A673 (cell line): ENCODE measurements at regions not wholly inside any gene's neighbourhood (a gene's known extent, or its start where the extent isn't known, plus 50 kb on each side); places are given as distances from the start of the nearest gene placed in this dataset.

Experiments
- EZH2 ChIP-seq: fragments of 200-600 bp; sonication (generic); IDR thresholded peaks from 2 replicates; pipeline ENCODE4 v1.6.1; 2017; ENCODE audit warnings: borderline replicate concordance, low read depth, mild to moderate bottlenecking, mixed read lengths, antibody characterized with exemption, low read length; ENCODE audit not compliant: poor library complexity, severe bottlenecking
- TF ChIP-seq, protein P1 (sequence below): fragments of 300-800, 200-600 bp; sonication (generic); conservative IDR thresholded peaks from 2 replicates; pipeline ENCODE4 v1.5.1; 2017; ENCODE audit warnings: low read depth, mild to moderate bottlenecking, antibody characterized with exemption, low read length, moderate library complexity, mixed read lengths

DNA sequence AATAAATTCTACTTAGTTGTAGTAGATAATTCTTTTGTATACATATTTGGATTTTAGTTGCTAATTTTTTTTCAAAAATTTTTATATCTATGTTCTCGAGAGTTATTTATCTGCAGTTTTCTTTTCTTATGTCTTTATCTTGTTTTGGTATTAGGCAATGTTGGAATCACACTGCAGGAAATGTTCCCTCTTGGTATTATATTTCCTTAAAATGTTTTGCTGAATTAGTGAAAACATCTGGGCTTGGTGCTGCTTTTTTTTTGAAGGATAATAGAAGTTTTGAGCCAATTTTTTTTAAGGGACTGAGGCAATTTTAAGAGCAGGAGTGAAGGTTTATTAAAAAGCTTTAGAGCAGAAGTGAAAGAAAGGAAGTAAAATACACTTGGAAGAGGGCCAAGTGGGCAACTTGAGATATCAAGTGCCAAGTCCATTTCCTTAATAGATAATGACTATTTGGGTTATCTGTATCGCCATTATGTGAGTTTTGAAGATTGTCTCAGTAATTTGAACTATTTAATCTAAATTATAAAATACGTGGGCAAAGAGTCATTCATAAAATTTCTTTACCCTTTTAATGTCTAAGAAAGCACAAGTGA lies 1390.1 kb upstream of the CDH8 start:
- TF ChIP-seq, protein P1, sequence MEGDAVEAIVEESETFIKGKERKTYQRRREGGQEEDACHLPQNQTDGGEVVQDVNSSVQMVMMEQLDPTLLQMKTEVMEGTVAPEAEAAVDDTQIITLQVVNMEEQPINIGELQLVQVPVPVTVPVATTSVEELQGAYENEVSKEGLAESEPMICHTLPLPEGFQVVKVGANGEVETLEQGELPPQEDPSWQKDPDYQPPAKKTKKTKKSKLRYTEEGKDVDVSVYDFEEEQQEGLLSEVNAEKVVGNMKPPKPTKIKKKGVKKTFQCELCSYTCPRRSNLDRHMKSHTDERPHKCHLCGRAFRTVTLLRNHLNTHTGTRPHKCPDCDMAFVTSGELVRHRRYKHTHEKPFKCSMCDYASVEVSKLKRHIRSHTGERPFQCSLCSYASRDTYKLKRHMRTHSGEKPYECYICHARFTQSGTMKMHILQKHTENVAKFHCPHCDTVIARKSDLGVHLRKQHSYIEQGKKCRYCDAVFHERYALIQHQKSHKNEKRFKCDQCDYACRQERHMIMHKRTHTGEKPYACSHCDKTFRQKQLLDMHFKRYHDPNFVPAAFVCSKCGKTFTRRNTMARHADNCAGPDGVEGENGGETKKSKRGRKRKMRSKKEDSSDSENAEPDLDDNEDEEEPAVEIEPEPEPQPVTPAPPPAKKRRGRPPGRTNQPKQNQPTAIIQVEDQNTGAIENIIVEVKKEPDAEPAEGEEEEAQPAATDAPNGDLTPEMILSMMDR = no peak
- TF ChIP-seq EZH2 = no peak
